ENCODE measurements at regions not wholly inside any gene's neighbourhood (a gene's known extent, or its start where the extent isn't known, plus 50 kb on each side); places are given as distances from the start of the nearest gene placed in this dataset.
A peak's percentile ranks its signal among the peaks of the same experiment; 100 is the strongest.

DNA sequence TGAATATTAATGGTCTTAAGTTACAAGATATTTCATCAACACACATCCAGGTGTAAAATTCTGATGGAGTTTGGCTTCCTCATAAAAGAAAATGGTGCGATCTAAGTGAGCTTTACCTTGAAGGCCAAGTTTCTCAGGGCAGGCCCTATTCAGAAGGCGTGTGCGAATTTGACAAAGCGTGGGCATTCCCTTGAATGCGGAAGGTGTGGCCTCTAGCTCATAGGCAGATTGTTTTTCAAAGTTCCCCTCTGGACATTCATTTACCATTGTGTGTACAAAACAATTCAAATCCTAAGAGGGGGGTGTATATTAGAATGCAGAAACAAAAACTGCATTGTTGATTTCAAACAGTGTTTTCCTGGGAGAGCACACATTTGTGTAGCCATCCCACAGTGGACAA lies 411.9 kb upstream of the PKN2 start:
- no peak overlapping the region for H3K9ac ChIP-seq (ENCODE audit: low read length)
- H3K23ac ChIP-seq (ENCODE audit: low read length in 2 of 2) = no peak overlapping the region
- DNase-seq = no peak
- no peaks in the 10 kb centered on the region for H3K4me1 ChIP-seq (ENCODE audit: control insufficient read depth, insufficient read depth, low read depth, low read length)
- WGBS = 97% methylated on average over 4 of the region's 5 CpGs
- H2BK120ac ChIP-seq (ENCODE audit: low read depth, low read length) = no peak overlapping the region
- H3K4me3 ChIP-seq (ENCODE audit: insufficient read depth in 1 of 2, low read depth in 1 of 2, low read length in 2 of 2) = no peak overlapping the region
- H3K36me3 ChIP-seq (ENCODE audit: control insufficient read depth in 1 of 2, insufficient read depth in 2 of 2, low read depth in 1 of 2, low read length in 2 of 2) = no peaks in the 10 kb centered on the region
- H3K18ac ChIP-seq (ENCODE audit: low read depth in 1 of 2, low read length in 2 of 2) = no peak overlapping the region
- no peak overlapping the region for H2BK12ac ChIP-seq (ENCODE audit: low read length in 2 of 2)
- H4K8ac ChIP-seq (ENCODE audit: low read length) = no peak overlapping the region
- peak overlapping the region; percentile 71 for H2AFZ ChIP-seq (ENCODE audit: low read depth, low read length)
- no peak overlapping the region for H2BK15ac ChIP-seq (ENCODE audit: low read depth, poor library complexity, severe bottlenecking)
- H3K4ac ChIP-seq (ENCODE audit: low read depth in 1 of 2, low read length in 2 of 2) = no peak overlapping the region
- no peak overlapping the region for H3K27ac ChIP-seq (ENCODE audit: low read length, poor library complexity, severe bottlenecking)
- no peaks in the 10 kb centered on the region for H3K9me3 ChIP-seq (ENCODE audit: control insufficient read depth, low read length)
- no peak overlapping the region for H2BK5ac ChIP-seq (ENCODE audit: low read depth, low read length, poor library complexity, severe bottlenecking)
- H3K79me1 ChIP-seq (replicated peaks; ENCODE audit: low read length, poor library complexity, severe bottlenecking) = no peaks in the 10 kb centered on the region
- H3K14ac ChIP-seq (ENCODE audit: low read length in 2 of 2) = no peak overlapping the region
- H3K27me3 ChIP-seq (ENCODE audit: control insufficient read depth in 1 of 2, insufficient read depth in 1 of 2, low read length in 2 of 2) = no peaks in the 10 kb centered on the region
- H2AK5ac ChIP-seq (ENCODE audit: low read length, severe bottlenecking) = no peak overlapping the region
- no peak overlapping the region for H4K91ac ChIP-seq (ENCODE audit: low read length)
- no peak overlapping the region for H3K4me2 ChIP-seq (ENCODE audit: low read length, poor library complexity, severe bottlenecking)

DNA sequence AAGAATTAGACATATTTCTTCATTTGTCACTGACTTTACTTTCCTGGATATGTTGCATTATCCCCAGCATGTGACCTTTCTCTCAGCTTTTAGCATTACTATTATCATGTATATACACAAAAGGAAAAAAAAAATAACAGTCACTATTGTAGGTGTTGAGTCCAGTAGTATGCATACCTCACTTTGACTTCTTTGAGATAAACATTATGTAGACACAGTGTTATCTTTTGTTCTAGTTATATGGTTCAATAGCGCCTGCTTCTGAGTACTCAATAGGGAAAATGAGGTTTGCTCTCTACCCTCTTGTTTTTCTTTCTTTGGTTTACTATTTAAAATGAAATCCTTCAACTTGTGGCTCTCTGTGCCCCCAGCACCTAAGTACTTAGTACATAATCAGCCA lies 409.6 kb upstream of the PKN2 start:
- H3K4me3 ChIP-seq (ENCODE audit: insufficient read depth in 1 of 2, low read depth in 1 of 2, low read length in 2 of 2) = no peak overlapping the region
- no peak overlapping the region for H3K14ac ChIP-seq (ENCODE audit: low read length in 2 of 2)
- H2BK120ac ChIP-seq (ENCODE audit: low read depth, low read length) = no peak overlapping the region
- H2BK12ac ChIP-seq (ENCODE audit: low read length in 2 of 2) = no peak overlapping the region
- H2BK15ac ChIP-seq (ENCODE audit: low read depth, poor library complexity, severe bottlenecking) = no peak overlapping the region
- no peak for DNase-seq
- WGBS = no CpG with 5 or more reads among the region's 1 CpG
- H2AFZ ChIP-seq (ENCODE audit: low read depth, low read length) = no peak overlapping the region
- H3K79me1 ChIP-seq (replicated peaks; ENCODE audit: low read length, poor library complexity, severe bottlenecking) = no peaks in the 10 kb centered on the region
- no peaks in the 10 kb centered on the region for H3K27me3 ChIP-seq (ENCODE audit: control insufficient read depth in 1 of 2, insufficient read depth in 1 of 2, low read length in 2 of 2)
- no peak overlapping the region for H2BK5ac ChIP-seq (ENCODE audit: low read depth, low read length, poor library complexity, severe bottlenecking)
- H3K9ac ChIP-seq (ENCODE audit: low read length) = no peak overlapping the region
- H3K4ac ChIP-seq (ENCODE audit: low read depth in 1 of 2, low read length in 2 of 2) = no peak overlapping the region
- H3K4me1 ChIP-seq (ENCODE audit: control insufficient read depth, insufficient read depth, low read depth, low read length) = no peaks in the 10 kb centered on the region
- no peak overlapping the region for H4K8ac ChIP-seq (ENCODE audit: low read length)
- H3K27ac ChIP-seq (ENCODE audit: low read length, poor library complexity, severe bottlenecking) = no peak overlapping the region
- no peaks in the 10 kb centered on the region for H3K36me3 ChIP-seq (ENCODE audit: control insufficient read depth in 1 of 2, insufficient read depth in 2 of 2, low read depth in 1 of 2, low read length in 2 of 2)
- no peak overlapping the region for H3K23ac ChIP-seq (ENCODE audit: low read length in 2 of 2)
- H4K91ac ChIP-seq (ENCODE audit: low read length) = no peak overlapping the region
- H3K9me3 ChIP-seq (ENCODE audit: control insufficient read depth, low read length) = no peaks in the 10 kb centered on the region
- H3K18ac ChIP-seq (ENCODE audit: low read depth in 1 of 2, low read length in 2 of 2) = no peak overlapping the region
- no peak overlapping the region for H2AK5ac ChIP-seq (ENCODE audit: low read length, severe bottlenecking)
- H3K4me2 ChIP-seq (ENCODE audit: low read length, poor library complexity, severe bottlenecking) = no peak overlapping the region

DNA sequence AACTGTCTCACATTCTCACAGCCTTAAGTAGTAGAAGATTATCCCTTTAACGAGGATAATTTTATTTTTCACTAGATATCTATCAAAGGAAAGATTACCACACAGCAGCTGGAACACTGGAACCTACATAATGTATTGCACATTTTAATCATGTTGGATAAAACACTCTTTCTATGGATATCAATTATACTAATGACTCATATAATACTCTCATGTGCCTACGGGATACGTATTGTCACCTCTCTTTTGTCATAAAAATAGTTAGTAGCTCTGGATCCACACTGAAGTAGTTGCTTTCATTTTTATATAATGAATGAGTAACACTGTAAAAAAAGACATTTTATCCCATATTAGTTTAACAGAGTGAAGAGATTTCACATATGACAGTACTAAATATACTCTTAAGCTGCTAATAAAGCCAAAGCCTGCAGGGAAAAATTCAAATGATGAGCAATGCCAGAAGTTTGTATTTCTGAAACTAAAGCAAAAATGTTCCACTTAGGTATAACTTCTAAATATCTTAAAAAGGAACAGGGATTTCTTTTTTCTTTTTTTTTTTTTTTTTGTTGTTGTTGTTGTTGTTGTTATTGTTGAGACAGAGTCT lies 408.7 kb upstream of the PKN2 start:
- Histone ChIP-seq H2BK15ac (ENCODE audit: low read depth, poor library complexity, severe bottlenecking) (no peak overlapping the region), H3K27ac (ENCODE audit: low read length, poor library complexity, severe bottlenecking) (no peak overlapping the region)

DNA sequence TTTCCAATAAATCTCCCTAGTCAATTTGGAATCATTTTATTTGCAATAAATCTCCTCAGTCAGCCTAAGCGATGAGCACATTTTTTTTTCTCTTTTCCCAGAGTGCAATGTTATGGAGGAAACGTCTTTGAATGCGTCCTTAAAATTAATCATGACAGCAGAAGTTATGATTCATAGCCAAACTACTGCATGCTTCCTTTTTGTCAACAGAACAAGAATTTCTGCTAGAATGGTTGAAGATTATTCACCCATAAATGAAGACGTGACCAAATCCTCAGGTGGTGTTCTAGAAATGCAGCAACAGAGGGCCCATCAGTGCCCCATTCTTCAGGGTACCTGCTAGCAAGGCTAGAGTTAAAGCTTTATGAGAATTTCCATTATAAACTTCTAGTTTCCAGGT lies 407.9 kb upstream of the PKN2 start:
- H3K18ac ChIP-seq (ENCODE audit: low read depth in 1 of 2, low read length in 2 of 2) = no peak overlapping the region
- WGBS = 77% methylated on average over 4 of the region's 4 CpGs
- H3K4me1 ChIP-seq (ENCODE audit: control insufficient read depth, insufficient read depth, low read depth, low read length) = no peaks in the 10 kb centered on the region
- H4K8ac ChIP-seq (ENCODE audit: low read length) = no peak overlapping the region
- H3K4me3 ChIP-seq (ENCODE audit: insufficient read depth in 1 of 2, low read depth in 1 of 2, low read length in 2 of 2) = peak overlapping the region in 1 of 2 experiments; percentile 2
- no peaks in the 10 kb centered on the region for H3K79me1 ChIP-seq (replicated peaks; ENCODE audit: low read length, poor library complexity, severe bottlenecking)
- H2BK5ac ChIP-seq (ENCODE audit: low read depth, low read length, poor library complexity, severe bottlenecking) = no peak overlapping the region
- peak overlapping the region; percentile 11 for H3K9ac ChIP-seq (ENCODE audit: low read length)
- H3K27me3 ChIP-seq (ENCODE audit: control insufficient read depth in 1 of 2, insufficient read depth in 1 of 2, low read length in 2 of 2) = no peaks in the 10 kb centered on the region
- H2BK120ac ChIP-seq (ENCODE audit: low read depth, low read length) = no peak overlapping the region
- H3K36me3 ChIP-seq (ENCODE audit: control insufficient read depth in 1 of 2, insufficient read depth in 2 of 2, low read depth in 1 of 2, low read length in 2 of 2) = no peaks in the 10 kb centered on the region
- no peak overlapping the region for H2BK15ac ChIP-seq (ENCODE audit: low read depth, poor library complexity, severe bottlenecking)
- no peak overlapping the region for H3K27ac ChIP-seq (ENCODE audit: low read length, poor library complexity, severe bottlenecking)
- H3K4ac ChIP-seq (ENCODE audit: low read depth in 1 of 2, low read length in 2 of 2) = no peak overlapping the region
- no peak overlapping the region for H3K4me2 ChIP-seq (ENCODE audit: low read length, poor library complexity, severe bottlenecking)
- no peak overlapping the region for H2AFZ ChIP-seq (ENCODE audit: low read depth, low read length)
- H3K23ac ChIP-seq (ENCODE audit: low read length in 2 of 2) = no peak overlapping the region
- DNase-seq = no peak
- H4K91ac ChIP-seq (ENCODE audit: low read length) = no peak overlapping the region
- no peak overlapping the region for H3K14ac ChIP-seq (ENCODE audit: low read length in 2 of 2)
- H2BK12ac ChIP-seq (ENCODE audit: low read length in 2 of 2) = no peak overlapping the region
- H2AK5ac ChIP-seq (ENCODE audit: low read length, severe bottlenecking) = no peak overlapping the region
- no peaks in the 10 kb centered on the region for H3K9me3 ChIP-seq (ENCODE audit: control insufficient read depth, low read length)

More for the DNA sequence above, 408.7 kb upstream of the PKN2 start:
- H2BK120ac ChIP-seq (ENCODE audit: low read depth, low read length) = no peak overlapping the region
- no peaks in the 10 kb centered on the region for H3K36me3 ChIP-seq (ENCODE audit: control insufficient read depth in 1 of 2, insufficient read depth in 2 of 2, low read depth in 1 of 2, low read length in 2 of 2)
- no peaks in the 10 kb centered on the region for H3K79me1 ChIP-seq (replicated peaks; ENCODE audit: low read length, poor library complexity, severe bottlenecking)
- H2AK5ac ChIP-seq (ENCODE audit: low read length, severe bottlenecking) = no peak overlapping the region
- H4K8ac ChIP-seq (ENCODE audit: low read length) = no peak overlapping the region
- H3K14ac ChIP-seq (ENCODE audit: low read length in 2 of 2) = no peak overlapping the region
- H3K4ac ChIP-seq (ENCODE audit: low read depth in 1 of 2, low read length in 2 of 2) = no peak overlapping the region
- no peak for DNase-seq
- H3K4me1 ChIP-seq (ENCODE audit: control insufficient read depth, insufficient read depth, low read depth, low read length) = no peaks in the 10 kb centered on the region
- no peak overlapping the region for H3K4me3 ChIP-seq (ENCODE audit: insufficient read depth in 1 of 2, low read depth in 1 of 2, low read length in 2 of 2)
- H3K9me3 ChIP-seq (ENCODE audit: control insufficient read depth, low read length) = no peaks in the 10 kb centered on the region
- H3K9ac ChIP-seq (ENCODE audit: low read length) = no peak overlapping the region
- no peak overlapping the region for H3K4me2 ChIP-seq (ENCODE audit: low read length, poor library complexity, severe bottlenecking)
- no peaks in the 10 kb centered on the region for H3K27me3 ChIP-seq (ENCODE audit: control insufficient read depth in 1 of 2, insufficient read depth in 1 of 2, low read length in 2 of 2)
- H3K23ac ChIP-seq (ENCODE audit: low read length in 2 of 2) = no peak overlapping the region
- H3K18ac ChIP-seq (ENCODE audit: low read depth in 1 of 2, low read length in 2 of 2) = no peak overlapping the region
- WGBS = 67% methylated on average over 1 of the region's 3 CpGs
- H2BK5ac ChIP-seq (ENCODE audit: low read depth, low read length, poor library complexity, severe bottlenecking) = no peak overlapping the region
- H2BK12ac ChIP-seq (ENCODE audit: low read length in 2 of 2) = no peak overlapping the region
- no peak overlapping the region for H2AFZ ChIP-seq (ENCODE audit: low read depth, low read length)
- no peak overlapping the region for H4K91ac ChIP-seq (ENCODE audit: low read length)
